ENCODE measurements at regions not wholly inside any gene's neighbourhood (a gene's known extent, or its start where the extent isn't known, plus 50 kb on each side); places are given as distances from the start of the nearest gene placed in this dataset.

DNA sequence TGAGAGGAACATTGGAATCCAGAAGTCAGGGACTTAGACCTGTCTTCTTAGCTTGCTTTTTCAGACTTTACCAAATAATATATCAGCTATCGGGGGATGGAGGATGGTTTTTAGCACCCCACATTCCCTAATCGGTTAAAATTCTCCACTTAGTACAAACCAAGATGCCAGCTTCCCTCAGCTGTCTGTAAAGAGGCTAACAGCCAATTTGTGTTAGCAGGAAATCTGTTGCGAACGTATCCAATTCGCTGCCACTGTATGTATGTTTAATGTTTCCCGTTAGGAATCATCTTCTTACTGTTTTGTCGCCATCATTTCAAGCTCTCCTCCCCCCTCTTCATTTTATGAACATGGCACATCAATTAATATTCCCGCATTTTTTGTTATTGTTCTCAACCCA, 289.0 kb downstream of the BCL11B start:
- no peak overlapping the region for H4K8ac ChIP-seq (ENCODE audit: low read depth in 2 of 2, low read length in 2 of 2)
- H3K4me3 ChIP-seq (ENCODE audit: insufficient read depth, low read depth, low read length), result no peak overlapping the region
- H3K56ac ChIP-seq (ENCODE audit: extremely low read depth, insufficient read depth, low read length), result no peak overlapping the region
- no TSS peak for BruUV-seq (replicated peaks)
- H2AK9ac ChIP-seq (replicated peaks; ENCODE audit: low read depth, low read length, poor library complexity), result no peak overlapping the region
- H2BK120ac ChIP-seq (ENCODE audit: low read depth, low read length), result no peak overlapping the region
- H2BK5ac ChIP-seq (ENCODE audit: low read depth, low read length, poor library complexity, severe bottlenecking), result no peak overlapping the region
- H3K4me2 ChIP-seq (ENCODE audit: low read depth, low read length), result no peak overlapping the region
- no peak overlapping the region for H3K27ac ChIP-seq (ENCODE audit: insufficient read depth, low read length)
- H2AFZ ChIP-seq (replicated peaks; ENCODE audit: low read length, poor library complexity), result no peak overlapping the region
- no peaks in the 10 kb centered on the region for H4K20me1 ChIP-seq (ENCODE audit: insufficient read depth, low read length)
- no peak overlapping the region for H2BK15ac ChIP-seq (ENCODE audit: low read depth, low read length)
- in situ Hi-C loops (cut with MboI; ENCODE audit: low sequenced_read_pairs), result no loop called here
- no peak overlapping the region for H4K91ac ChIP-seq (ENCODE audit: insufficient read depth, low read depth, low read length)
- no peaks in the 10 kb centered on the region for H3K9me1 ChIP-seq (ENCODE audit: insufficient read depth, low read length)
- intact Hi-C loops (cut with micrococcal nuclease), result no loop called here
- TF ChIP-seq, protein P1, sequence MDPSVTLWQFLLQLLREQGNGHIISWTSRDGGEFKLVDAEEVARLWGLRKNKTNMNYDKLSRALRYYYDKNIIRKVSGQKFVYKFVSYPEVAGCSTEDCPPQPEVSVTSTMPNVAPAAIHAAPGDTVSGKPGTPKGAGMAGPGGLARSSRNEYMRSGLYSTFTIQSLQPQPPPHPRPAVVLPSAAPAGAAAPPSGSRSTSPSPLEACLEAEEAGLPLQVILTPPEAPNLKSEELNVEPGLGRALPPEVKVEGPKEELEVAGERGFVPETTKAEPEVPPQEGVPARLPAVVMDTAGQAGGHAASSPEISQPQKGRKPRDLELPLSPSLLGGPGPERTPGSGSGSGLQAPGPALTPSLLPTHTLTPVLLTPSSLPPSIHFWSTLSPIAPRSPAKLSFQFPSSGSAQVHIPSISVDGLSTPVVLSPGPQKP (IDR thresholded peaks at IDR 0.05; ENCODE audit: borderline replicate concordance, low read depth, low read length), result no peak
- TF ChIP-seq RCOR1 (IDR thresholded peaks at IDR 0.05; ENCODE audit: insufficient replicate concordance, low read length), result no peak
- no peak for TF ChIP-seq POLR2A (IDR thresholded peaks at IDR 0.05; ENCODE audit: low read depth, low read length)
- TF ChIP-seq CEBPB (IDR thresholded peaks at IDR 0.05; ENCODE audit: low read depth, low read length), result no peak
- TF ChIP-seq RAD21 (IDR thresholded peaks at IDR 0.05; ENCODE audit: low read length), result no peak
- no peak for TF ChIP-seq FOS (IDR thresholded peaks at IDR 0.05; ENCODE audit: low read depth, low read length)
- TF ChIP-seq, protein P2, sequence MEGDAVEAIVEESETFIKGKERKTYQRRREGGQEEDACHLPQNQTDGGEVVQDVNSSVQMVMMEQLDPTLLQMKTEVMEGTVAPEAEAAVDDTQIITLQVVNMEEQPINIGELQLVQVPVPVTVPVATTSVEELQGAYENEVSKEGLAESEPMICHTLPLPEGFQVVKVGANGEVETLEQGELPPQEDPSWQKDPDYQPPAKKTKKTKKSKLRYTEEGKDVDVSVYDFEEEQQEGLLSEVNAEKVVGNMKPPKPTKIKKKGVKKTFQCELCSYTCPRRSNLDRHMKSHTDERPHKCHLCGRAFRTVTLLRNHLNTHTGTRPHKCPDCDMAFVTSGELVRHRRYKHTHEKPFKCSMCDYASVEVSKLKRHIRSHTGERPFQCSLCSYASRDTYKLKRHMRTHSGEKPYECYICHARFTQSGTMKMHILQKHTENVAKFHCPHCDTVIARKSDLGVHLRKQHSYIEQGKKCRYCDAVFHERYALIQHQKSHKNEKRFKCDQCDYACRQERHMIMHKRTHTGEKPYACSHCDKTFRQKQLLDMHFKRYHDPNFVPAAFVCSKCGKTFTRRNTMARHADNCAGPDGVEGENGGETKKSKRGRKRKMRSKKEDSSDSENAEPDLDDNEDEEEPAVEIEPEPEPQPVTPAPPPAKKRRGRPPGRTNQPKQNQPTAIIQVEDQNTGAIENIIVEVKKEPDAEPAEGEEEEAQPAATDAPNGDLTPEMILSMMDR (conservative IDR thresholded peaks at IDR 0.05; ENCODE audit: low read depth, low read length), result no peak
- no peak for TF ChIP-seq MAZ (IDR thresholded peaks at IDR 0.05; ENCODE audit: borderline replicate concordance, low read depth, low read length)
- TF ChIP-seq MAFK (IDR thresholded peaks at IDR 0.05; ENCODE audit: low read depth, low read length), result no peak
- no peak for TF ChIP-seq BHLHE40 (IDR thresholded peaks at IDR 0.05; ENCODE audit: low read depth, low read length)
- TF ChIP-seq RFX5 (IDR thresholded peaks at IDR 0.05; ENCODE audit: low read depth, low read length), result no peak
- no peak for TF ChIP-seq SMC3 (IDR thresholded peaks at IDR 0.05; ENCODE audit: low read depth, low read length)
- TF ChIP-seq, protein P3, sequence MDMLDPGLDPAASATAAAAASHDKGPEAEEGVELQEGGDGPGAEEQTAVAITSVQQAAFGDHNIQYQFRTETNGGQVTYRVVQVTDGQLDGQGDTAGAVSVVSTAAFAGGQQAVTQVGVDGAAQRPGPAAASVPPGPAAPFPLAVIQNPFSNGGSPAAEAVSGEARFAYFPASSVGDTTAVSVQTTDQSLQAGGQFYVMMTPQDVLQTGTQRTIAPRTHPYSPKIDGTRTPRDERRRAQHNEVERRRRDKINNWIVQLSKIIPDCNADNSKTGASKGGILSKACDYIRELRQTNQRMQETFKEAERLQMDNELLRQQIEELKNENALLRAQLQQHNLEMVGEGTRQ (IDR thresholded peaks at IDR 0.05; ENCODE audit: low read depth, low read length), result no peak
- no peak for TF ChIP-seq CHD1 (IDR thresholded peaks at IDR 0.05; ENCODE audit: low read depth, low read length)
- H4K5ac ChIP-seq (ENCODE audit: low read depth, low read length), result no peak overlapping the region
- H3K14ac ChIP-seq (replicated peaks; ENCODE audit: low read depth, low read length), result no peak overlapping the region
- ATAC-seq (ENCODE audit: low read depth) (no peak), DNase-seq (no peak)
- WGBS, 2 experiments (ENCODE audit: extremely low coverage in 2 of 2, insufficient read length in 1 of 2), result no CpG with 5 or more reads among the region's 8 CpGs
- H3K4ac ChIP-seq (ENCODE audit: low read depth, low read length), result no peak overlapping the region
- H3K9me3 ChIP-seq (ENCODE audit: control insufficient read depth, insufficient read depth, low read length), result peaks cover 18% of the 10 kb centered on the region; the same call in 1 of the 2 replicates
- ChIA-PET POLR2A (ENCODE audit: unreplicated experiment) (no interaction called here), CTCF (no interaction called here)
- dilution Hi-C loops (cut with HindIII; ENCODE audit: low sequenced_read_pairs, unreplicated experiment), result no loop called here
- no peaks in the 10 kb centered on the region for H3K4me1 ChIP-seq (ENCODE audit: control insufficient read depth, insufficient read depth, low read length)
- H3K36me3 ChIP-seq (ENCODE audit: control insufficient read depth, insufficient read depth, low read length), result no peaks in the 10 kb centered on the region
- no peak overlapping the region for H2AK5ac ChIP-seq (ENCODE audit: low read depth, low read length)
- H3K9ac ChIP-seq (ENCODE audit: low read depth, low read length), result no peak overlapping the region
- no peaks in the 10 kb centered on the region for H3K27me3 ChIP-seq (ENCODE audit: control insufficient read depth, insufficient read depth, low read length)
- no peak overlapping the region for H2BK20ac ChIP-seq (ENCODE audit: low read depth, low read length)
- no peaks in the 10 kb centered on the region for H3K79me1 ChIP-seq (ENCODE audit: low read depth in 1 of 2, low read length in 2 of 2)
- H3K23ac ChIP-seq (ENCODE audit: low read depth, low read length), result no peak overlapping the region
- H3K18ac ChIP-seq (ENCODE audit: low read depth, low read length), result no peak overlapping the region

Measured in IMR-90 (cell line).